BLaER1 treated with 17β-estradiol and CSF1 and Interleukin-3, amounts not matched to agents 10 nM and 100 nM (cell line): ENCODE measurements at regions not wholly inside any gene's neighbourhood (a gene's known extent, or its start where the extent isn't known, plus 50 kb on each side); places are given as distances from the start of the nearest gene placed in this dataset.
A peak's percentile ranks its signal among the peaks of the same experiment; 100 is the strongest.

ENCODE experiments used
- H3K27ac ChIP-seq, 11 experiments: shearing (Covaris generic); formaldehyde crosslinking; 2 replicates each; pipeline ENCODE4 v1.8.1; 2022
- H3K27me3 ChIP-seq, 11 experiments: shearing (Covaris generic); formaldehyde crosslinking; 2 replicates each; pipeline ENCODE4 v1.8.1; 2022
- H3K36me3 ChIP-seq, 11 experiments: shearing (Covaris generic); formaldehyde crosslinking; 2 replicates each; pipeline ENCODE4 v1.8.1; 2022
- H3K4me1 ChIP-seq, 10 experiments: shearing (Covaris generic); formaldehyde crosslinking; 2 replicates each; pipeline ENCODE4 v1.8.1; 2022
- H3K4me2 ChIP-seq, 11 experiments: shearing (Covaris generic); formaldehyde crosslinking; 2 replicates each; pipeline ENCODE4 v1.8.1; 2022
- H3K4me3 ChIP-seq, 10 experiments: shearing (Covaris generic); formaldehyde crosslinking; 2 replicates each; pipeline ENCODE4 v1.8.1; 2022
- H3K9ac ChIP-seq, 11 experiments: shearing (Covaris generic); formaldehyde crosslinking; 2 replicates each; pipeline ENCODE4 v1.8.1; 2022
- H3K9me3 ChIP-seq, 11 experiments: shearing (Covaris generic); formaldehyde crosslinking; replicated peaks in 1 of 11; 2 replicates each; pipeline ENCODE4 v1.8.1; 2022
- H4K20me1 ChIP-seq, 11 experiments: shearing (Covaris generic); formaldehyde crosslinking; 2 replicates each; pipeline ENCODE4 v1.8.1; 2022
- Cebpa-rat ChIP-seq, 11 experiments: shearing (Covaris generic); IDR thresholded peaks; 2 replicates each; pipeline ENCODE4 v1.8.1; 2022

- peaks cover 5 to 31% (median 26%) of the 10 kb centered on the region in 10 experiments; a peak in 19 of 20 replicates for H3K4me1 ChIP-seq
- no peak overlapping the region for H3K27ac ChIP-seq
- TF ChIP-seq Cebpa-rat (IDR thresholded peaks at IDR 0.05) = no peak
- H3K4me2 ChIP-seq = no peak overlapping the region
- no peak overlapping the region for H3K4me3 ChIP-seq
- no peaks in the 10 kb centered on the region for H4K20me1 ChIP-seq
- H3K36me3 ChIP-seq = no peaks in the 10 kb centered on the region
- H3K9ac ChIP-seq = no peak overlapping the region
- H3K27me3 ChIP-seq = peaks cover 0 to 15% (median 0%) of the 10 kb centered on the region in 11 experiments; a peak in 4 of 22 replicates
- H3K9me3 ChIP-seq = peaks cover 8 to 17% (median 12%) of the 10 kb centered on the region in 11 experiments; a peak in 21 of 22 replicates
Measured at GRCh38 chr21:39124681-39125251, 58.5 kb downstream of the PSMG1 start.

- Histone ChIP-seq H3K4me3 (no peak overlapping the region), H3K36me3 (no peaks in the 10 kb centered on the region), H3K27ac (no peak overlapping the region), H3K4me2 (no peak overlapping the region), H3K9ac (no peak overlapping the region), H3K9me3 (peaks cover 8 to 17% (median 12%) of the 10 kb centered on the region in 11 experiments; a peak in 21 of 22 replicates), H3K4me1 (peaks cover 5 to 43% (median 36%) of the 10 kb centered on the region in 10 experiments; a peak in 19 of 20 replicates), H4K20me1 (no peaks in the 10 kb centered on the region), H3K27me3 (peaks cover 0 to 17% (median 0%) of the 10 kb centered on the region in 11 experiments; a peak in 4 of 22 replicates)
- TF ChIP-seq Cebpa-rat (IDR thresholded peaks at IDR 0.05) = no peak
Measured at GRCh38 chr21:39123375-39123774, 59.9 kb downstream of the PSMG1 start.

GRCh38 chr21:39121600-39122355, 61.5 kb downstream of the PSMG1 start:
- Histone ChIP-seq H3K4me2 (peak overlapping the region; percentile 18 to 61 (median 51); a peak in 21 of 22 replicates), H3K27me3 (peaks cover 0 to 17% (median 0%) of the 10 kb centered on the region in 11 experiments; a peak in 4 of 22 replicates), H3K27ac (no peak overlapping the region), H3K9me3 (peaks cover 11 to 20% (median 17%) of the 10 kb centered on the region in 11 experiments; a peak in 21 of 22 replicates), H3K4me1 (peaks cover 5 to 43% (median 36%) of the 10 kb centered on the region in 10 experiments; a peak in 19 of 20 replicates), H3K36me3 (no peaks in the 10 kb centered on the region), H3K9ac (no peak overlapping the region), H4K20me1 (no peaks in the 10 kb centered on the region), H3K4me3 (no peak overlapping the region)
- no peak for TF ChIP-seq Cebpa-rat (IDR thresholded peaks at IDR 0.05)

- H3K27me3 ChIP-seq = peaks cover 0 to 17% (median 0%) of the 10 kb centered on the region in 11 experiments; a peak in 4 of 22 replicates
- no peak overlapping the region for H3K9ac ChIP-seq
- no peaks in the 10 kb centered on the region for H3K36me3 ChIP-seq
- H4K20me1 ChIP-seq = no peaks in the 10 kb centered on the region
- TF ChIP-seq Cebpa-rat (IDR thresholded peaks at IDR 0.05) = no peak
- H3K4me1 ChIP-seq = peaks cover 5 to 38% (median 33%) of the 10 kb centered on the region in 10 experiments; a peak in 19 of 20 replicates
- peaks cover 11 to 25% (median 17%) of the 10 kb centered on the region in 11 experiments; a peak in 21 of 22 replicates for H3K9me3 ChIP-seq
- H3K4me2 ChIP-seq = peak overlapping the region in 9 of 11 experiments; percentile 48 to 61 (median 52); a peak in 16 of 22 replicates
- H3K4me3 ChIP-seq = no peak overlapping the region
- H3K27ac ChIP-seq = no peak overlapping the region
Measured at GRCh38 chr21:39120876-39121599, 62.2 kb downstream of the PSMG1 start.

GRCh38 chr21:39119891-39120290, 63.4 kb downstream of the PSMG1 start:
- peaks cover 5 to 35% (median 30%) of the 10 kb centered on the region in 10 experiments; a peak in 19 of 20 replicates for H3K4me1 ChIP-seq
- H3K4me3 ChIP-seq = no peak overlapping the region
- H3K27ac ChIP-seq = no peak overlapping the region
- H3K27me3 ChIP-seq = peaks cover 0 to 17% (median 0%) of the 10 kb centered on the region in 11 experiments; a peak in 4 of 22 replicates
- peak overlapping the region in 9 of 11 experiments; percentile 31 to 67 (median 51); a peak in 16 of 22 replicates for H3K4me2 ChIP-seq
- H3K36me3 ChIP-seq = no peaks in the 10 kb centered on the region
- peaks cover 11 to 27% (median 17%) of the 10 kb centered on the region in 11 experiments; a peak in 21 of 22 replicates for H3K9me3 ChIP-seq
- no peak overlapping the region for H3K9ac ChIP-seq
- no peaks in the 10 kb centered on the region for H4K20me1 ChIP-seq
- no peak for TF ChIP-seq Cebpa-rat (IDR thresholded peaks at IDR 0.05)

GRCh38 chr21:39118604-39119215, 64.5 kb downstream of the PSMG1 start:
- Histone ChIP-seq H3K27me3 (peaks cover 0 to 17% (median 0%) of the 10 kb centered on the region in 11 experiments; a peak in 4 of 22 replicates), H3K9ac (no peak overlapping the region), H3K36me3 (no peaks in the 10 kb centered on the region), H3K4me1 (peaks cover 5 to 35% (median 30%) of the 10 kb centered on the region in 10 experiments; a peak in 19 of 20 replicates), H3K4me3 (no peak overlapping the region), H4K20me1 (no peaks in the 10 kb centered on the region), H3K4me2 (peak overlapping the region in 9 of 11 experiments; percentile 13 to 58 (median 48); a peak in 11 of 22 replicates), H3K27ac (no peak overlapping the region), H3K9me3 (peaks cover 11 to 27% (median 17%) of the 10 kb centered on the region in 11 experiments; a peak in 21 of 22 replicates)
- no peak for TF ChIP-seq Cebpa-rat (IDR thresholded peaks at IDR 0.05)

- Histone ChIP-seq H3K9me3 (peaks cover 5 to 21% (median 12%) of the 10 kb centered on the region in 11 experiments; a peak in 20 of 22 replicates), H3K4me1 (peaks cover 5 to 35% (median 30%) of the 10 kb centered on the region in 10 experiments; a peak in 19 of 20 replicates), H4K20me1 (no peaks in the 10 kb centered on the region), H3K27me3 (peaks cover 0 to 17% (median 0%) of the 10 kb centered on the region in 11 experiments; a peak in 4 of 22 replicates), H3K4me3 (no peak overlapping the region), H3K9ac (no peak overlapping the region), H3K36me3 (no peaks in the 10 kb centered on the region), H3K4me2 (no peak overlapping the region), H3K27ac (no peak overlapping the region)
- TF ChIP-seq Cebpa-rat (IDR thresholded peaks at IDR 0.05) = 0 out of 22 replicates have a peak, but pooled peaks of 1 of the 11 experiments have one; percentile 7
Measured at GRCh38 chr21:39118061-39118460, 65.2 kb downstream of the PSMG1 start.

- H3K9ac ChIP-seq = no peak overlapping the region
- H3K36me3 ChIP-seq = no peaks in the 10 kb centered on the region
- peaks cover 0 to 15% (median 8%) of the 10 kb centered on the region in 11 experiments; a peak in 13 of 22 replicates for H3K9me3 ChIP-seq
- H4K20me1 ChIP-seq = no peaks in the 10 kb centered on the region
- peaks cover 0 to 17% (median 0%) of the 10 kb centered on the region in 11 experiments; a peak in 4 of 22 replicates for H3K27me3 ChIP-seq
- H3K4me3 ChIP-seq = no peak overlapping the region
- no peak overlapping the region for H3K27ac ChIP-seq
- H3K4me2 ChIP-seq = no peak overlapping the region
- H3K4me1 ChIP-seq = peaks cover 5 to 35% (median 30%) of the 10 kb centered on the region in 10 experiments; a peak in 19 of 20 replicates
- TF ChIP-seq Cebpa-rat (IDR thresholded peaks at IDR 0.05) = no peak
Measured at GRCh38 chr21:39117440-39117970, 65.7 kb downstream of the PSMG1 start.
